ENCODE measurements at regions not wholly inside any gene's neighbourhood (a gene's known extent, or its start where the extent isn't known, plus 50 kb on each side); places are given as distances from the start of the nearest gene placed in this dataset.

DNA sequence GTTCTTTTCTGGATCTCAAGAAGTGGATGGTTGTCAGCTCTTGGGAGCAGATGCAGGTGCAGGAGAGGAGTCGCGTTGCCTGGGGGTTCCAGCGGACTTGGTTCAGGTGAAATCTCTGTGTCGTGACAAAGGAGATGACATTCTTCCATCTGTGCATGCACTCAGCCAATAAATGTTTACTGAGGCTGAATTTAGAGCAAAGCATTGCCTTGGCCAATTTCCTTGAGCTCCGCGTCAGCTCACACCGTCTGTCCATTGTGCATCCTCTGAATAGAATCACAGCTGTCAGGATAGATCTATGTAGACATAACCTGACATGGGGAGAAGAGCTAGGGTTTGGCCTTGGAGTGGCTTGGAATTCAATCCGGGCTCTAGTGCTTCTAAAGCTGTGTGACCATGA, 343.7 kb downstream of the GLRX3 start:
- Histone ChIP-seq H3F3A (ENCODE audit: insufficient read depth) (no peaks in the 10 kb centered on the region), H3K36me3 (ENCODE audit: low read depth) (no peaks in the 10 kb centered on the region), H3K9ac (no peak overlapping the region), H3K79me2 (ENCODE audit: insufficient read depth) (no peaks in the 10 kb centered on the region), H3K9me3 (ENCODE audit: low read depth) (no peaks in the 10 kb centered on the region), H3K27ac (no peak overlapping the region), H3K4me3 (no peak overlapping the region), H2AFZ (no peak overlapping the region), H3K27me3 (replicated peaks; ENCODE audit: insufficient read depth) (no peaks in the 10 kb centered on the region), H3K4me2 (ENCODE audit: unreplicated experiment) (no peak overlapping the region), H3K4me1 (ENCODE audit: insufficient read depth) (no peaks in the 10 kb centered on the region), H4K20me1 (ENCODE audit: insufficient read depth) (no peaks in the 10 kb centered on the region), H3K9me2 (ENCODE audit: insufficient read depth) (no peaks in the 10 kb centered on the region)
- TF ChIP-seq EZH2phosphoT487 (IDR thresholded peaks at IDR 0.05; ENCODE audit: insufficient read depth, low read depth) (no peak), EZH2 (IDR thresholded peaks at IDR 0.05; ENCODE audit: insufficient read depth, poor library complexity, severe bottlenecking) (no peak)
- no peak for DNase-seq
- 37 to 43% methylated on average over 8 of the region's 8 CpGs for WGBS, 2 experiments (ENCODE audit: low coverage in 1 of 2, low lambda C conversion rate in 2 of 2, missing lambda C conversion rate in 2 of 2)
- in situ Hi-C loops (cut with MboI): no loop called here

DNA sequence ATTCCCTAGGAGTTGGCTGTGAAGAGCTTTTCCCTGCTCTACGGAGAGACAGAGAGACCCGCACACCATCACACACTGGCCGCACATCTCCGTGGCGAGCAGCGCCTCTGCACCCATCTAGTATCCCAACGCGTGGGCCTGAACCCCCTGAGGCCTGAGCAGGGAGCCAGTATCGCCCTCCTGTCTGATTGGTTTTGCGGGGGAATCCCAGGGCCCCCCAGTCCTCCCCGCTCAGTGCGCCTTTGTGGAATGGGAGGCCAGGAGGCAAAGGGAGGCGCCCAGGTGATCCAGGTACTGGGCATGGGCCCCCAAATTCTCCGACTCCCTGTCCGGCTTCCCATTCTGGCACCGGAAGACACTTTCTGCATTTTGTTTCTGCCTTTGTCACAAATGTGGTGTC, 344.3 kb downstream of the GLRX3 start:
- 59 to 66% methylated on average over 16 of the region's 16 CpGs for WGBS, 2 experiments (ENCODE audit: low coverage in 1 of 2, low lambda C conversion rate in 2 of 2, missing lambda C conversion rate in 2 of 2)
- DNase-seq: no peak
- Histone ChIP-seq H3K4me3 (no peak overlapping the region), H3K9me3 (ENCODE audit: low read depth) (no peaks in the 10 kb centered on the region), H3K9ac (no peak overlapping the region), H3K27me3 (replicated peaks; ENCODE audit: insufficient read depth) (no peaks in the 10 kb centered on the region), H3K79me2 (ENCODE audit: insufficient read depth) (no peaks in the 10 kb centered on the region), H3K36me3 (ENCODE audit: low read depth) (no peaks in the 10 kb centered on the region), H3F3A (ENCODE audit: insufficient read depth) (no peaks in the 10 kb centered on the region), H3K4me2 (ENCODE audit: unreplicated experiment) (no peak overlapping the region), H3K9me2 (ENCODE audit: insufficient read depth) (no peaks in the 10 kb centered on the region), H3K27ac (no peak overlapping the region), H4K20me1 (ENCODE audit: insufficient read depth) (no peaks in the 10 kb centered on the region), H2AFZ (no peak overlapping the region), H3K4me1 (ENCODE audit: insufficient read depth) (no peaks in the 10 kb centered on the region)
- in situ Hi-C loops (cut with MboI): no loop called here
- TF ChIP-seq EZH2 (IDR thresholded peaks at IDR 0.05; ENCODE audit: insufficient read depth, poor library complexity, severe bottlenecking) (no peak), EZH2phosphoT487 (IDR thresholded peaks at IDR 0.05; ENCODE audit: insufficient read depth, low read depth) (no peak)

- no peak overlapping the region for H2AFZ ChIP-seq
- H3K27ac ChIP-seq: no peak overlapping the region
- DNase-seq: no peak
- TF ChIP-seq EZH2phosphoT487 (IDR thresholded peaks at IDR 0.05; ENCODE audit: insufficient read depth, low read depth) (no peak), EZH2 (IDR thresholded peaks at IDR 0.05; ENCODE audit: insufficient read depth, poor library complexity, severe bottlenecking) (no peak)
- 37 to 40% methylated on average over 18 of the region's 18 CpGs for WGBS, 2 experiments (ENCODE audit: low coverage in 1 of 2, low lambda C conversion rate in 2 of 2, missing lambda C conversion rate in 2 of 2)
- H3K4me1 ChIP-seq (ENCODE audit: insufficient read depth): no peaks in the 10 kb centered on the region
- no peaks in the 10 kb centered on the region for H3K9me2 ChIP-seq (ENCODE audit: insufficient read depth)
- no peaks in the 10 kb centered on the region for H3K9me3 ChIP-seq (ENCODE audit: low read depth)
- H3K4me2 ChIP-seq (ENCODE audit: unreplicated experiment): no peak overlapping the region
- no peaks in the 10 kb centered on the region for H4K20me1 ChIP-seq (ENCODE audit: insufficient read depth)
- no peak overlapping the region for H3K9ac ChIP-seq
- no peaks in the 10 kb centered on the region for H3K27me3 ChIP-seq (replicated peaks; ENCODE audit: insufficient read depth)
- no peaks in the 10 kb centered on the region for H3K36me3 ChIP-seq (ENCODE audit: low read depth)
- in situ Hi-C loops (cut with MboI): no loop called here
- no peak overlapping the region for H3K4me3 ChIP-seq
- no peaks in the 10 kb centered on the region for H3K79me2 ChIP-seq (ENCODE audit: insufficient read depth)
- no peaks in the 10 kb centered on the region for H3F3A ChIP-seq (ENCODE audit: insufficient read depth)
Observed at GRCh38 chr10:130481076-130481930, 345.1 kb downstream of the GLRX3 start.

GRCh38 chr10:130481936-130482335, 345.7 kb downstream of the GLRX3 start:
- H2AFZ ChIP-seq: no peak overlapping the region
- in situ Hi-C loops (cut with MboI): no loop called here
- H3K9me3 ChIP-seq (ENCODE audit: low read depth): no peaks in the 10 kb centered on the region
- no peak overlapping the region for H3K9ac ChIP-seq
- no peaks in the 10 kb centered on the region for H3K36me3 ChIP-seq (ENCODE audit: low read depth)
- H3K4me3 ChIP-seq: no peak overlapping the region
- no peaks in the 10 kb centered on the region for H3K4me1 ChIP-seq (ENCODE audit: insufficient read depth)
- no peaks in the 10 kb centered on the region for H3K9me2 ChIP-seq (ENCODE audit: insufficient read depth)
- H4K20me1 ChIP-seq (ENCODE audit: insufficient read depth): no peaks in the 10 kb centered on the region
- no peaks in the 10 kb centered on the region for H3K79me2 ChIP-seq (ENCODE audit: insufficient read depth)
- no peak for DNase-seq
- no peak overlapping the region for H3K27ac ChIP-seq
- no peaks in the 10 kb centered on the region for H3K27me3 ChIP-seq (replicated peaks; ENCODE audit: insufficient read depth)
- H3K4me2 ChIP-seq (ENCODE audit: unreplicated experiment): no peak overlapping the region
- WGBS, 2 experiments (ENCODE audit: low coverage in 1 of 2, low lambda C conversion rate in 2 of 2, missing lambda C conversion rate in 2 of 2): 53 to 65% methylated on average over 11 of the region's 11 CpGs
- TF ChIP-seq EZH2phosphoT487 (IDR thresholded peaks at IDR 0.05; ENCODE audit: insufficient read depth, low read depth): no peak
- H3F3A ChIP-seq (ENCODE audit: insufficient read depth): no peaks in the 10 kb centered on the region

All from GM23248 (cell line).